ENCODE measurements at regions not wholly inside any gene's neighbourhood (a gene's known extent, or its start where the extent isn't known, plus 50 kb on each side); places are given as distances from the start of the nearest gene placed in this dataset.
"Not testable (repeated sequence)": the region's sequence is repeated elsewhere in the genome, so short reads cannot be mapped to it uniquely, and the experiment has no call there.

DNA sequence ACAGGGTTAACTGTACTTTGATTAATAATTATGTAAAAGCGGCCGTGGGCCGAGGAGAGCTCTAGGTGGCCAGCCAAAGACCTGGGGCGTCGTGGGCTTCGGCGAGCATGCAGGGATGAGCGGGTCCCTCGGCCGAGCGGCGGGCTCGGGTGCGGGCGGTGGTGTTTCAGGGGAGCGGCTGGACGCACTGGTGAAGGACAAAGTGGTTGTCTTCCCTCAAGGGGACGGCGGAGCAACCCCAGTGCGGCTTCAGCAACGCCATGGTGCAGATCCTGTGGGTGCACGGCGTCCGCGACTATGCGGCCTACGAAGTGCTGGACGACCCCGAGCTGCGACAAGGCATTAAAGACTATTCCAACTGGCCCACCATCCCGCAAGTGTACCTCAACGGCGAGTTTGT, 103.0 kb upstream of the C1GALT1C1 start:
- H3K36me3 ChIP-seq (ENCODE audit: control insufficient read depth in 4 of 4, insufficient read depth in 4 of 4, low read length in 3 of 4) = no peaks in the 10 kb centered on the region
- CTCF ChIA-PET = no interaction called here
- 90% methylated on average over 26 of the region's 33 CpGs for WGBS (ENCODE audit: insufficient coverage)
- H3K4me1 ChIP-seq (ENCODE audit: control extremely low read depth in 1 of 4, control insufficient read depth in 4 of 4, insufficient read depth in 4 of 4, low read length in 3 of 4) = peaks cover 0 to 11% (median 7%) of the 10 kb centered on the region in 4 experiments
- POLR2A ChIA-PET = no interaction called here
- DNase-seq = no peak
- no peak overlapping the region for H3K4me3 ChIP-seq (ENCODE audit: control insufficient read depth in 1 of 7, extremely low read depth in 1 of 7, insufficient read depth in 4 of 7, low read depth in 2 of 7, low read length in 6 of 7)
- H3K27ac ChIP-seq (ENCODE audit: insufficient read depth in 1 of 2, low read depth in 1 of 2, low read length in 2 of 2, poor library complexity in 1 of 2, severe bottlenecking in 2 of 2) = no peak overlapping the region
- peaks cover 0 to 2% (median 0%) of the 10 kb centered on the region in 5 experiments for H3K9me3 ChIP-seq (ENCODE audit: control extremely low read depth in 1 of 5, control insufficient read depth in 4 of 5, insufficient read depth in 2 of 5, low read depth in 1 of 5, low read length in 4 of 5)
- H3K27me3 ChIP-seq (replicated peaks in 2 of 5; ENCODE audit: control insufficient read depth in 4 of 5, insufficient read depth in 5 of 5, low read length in 4 of 5) = no peaks in the 10 kb centered on the region

DNA sequence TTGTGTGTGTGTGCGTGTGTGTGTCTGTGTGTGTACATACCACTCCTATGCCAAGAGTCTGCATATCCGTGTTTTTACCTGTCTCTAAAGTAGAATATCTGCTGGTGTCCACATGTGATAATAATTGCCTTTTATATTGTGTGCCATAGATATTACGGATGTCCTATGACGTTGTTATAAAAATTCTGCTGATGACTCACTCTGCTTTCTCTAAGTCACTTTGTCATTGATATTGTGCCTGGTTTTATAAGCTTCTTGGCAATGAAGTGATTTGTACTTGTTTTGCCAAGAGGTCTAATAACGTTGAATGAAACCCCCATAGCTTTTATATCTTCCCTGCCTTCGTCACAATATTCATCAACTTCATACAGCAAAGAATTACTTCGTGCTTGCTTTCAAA, 102.6 kb upstream of the C1GALT1C1 start:
- ChIA-PET POLR2A (no interaction called here), CTCF (no interaction called here)
- H3K9me3 ChIP-seq (ENCODE audit: control extremely low read depth in 1 of 5, control insufficient read depth in 4 of 5, insufficient read depth in 2 of 5, low read depth in 1 of 5, low read length in 4 of 5) = peaks cover 0 to 2% (median 0%) of the 10 kb centered on the region in 5 experiments
- no peaks in the 10 kb centered on the region for H3K36me3 ChIP-seq (ENCODE audit: control insufficient read depth in 4 of 4, insufficient read depth in 4 of 4, low read length in 3 of 4)
- H3K27ac ChIP-seq (ENCODE audit: insufficient read depth in 1 of 2, low read depth in 1 of 2, low read length in 2 of 2, poor library complexity in 1 of 2, severe bottlenecking in 2 of 2) = no peak overlapping the region
- peaks cover 0 to 15% (median 8%) of the 10 kb centered on the region in 4 experiments for H3K4me1 ChIP-seq (ENCODE audit: control extremely low read depth in 1 of 4, control insufficient read depth in 4 of 4, insufficient read depth in 4 of 4, low read length in 3 of 4)
- WGBS (ENCODE audit: insufficient coverage) = 80% methylated on average over 2 of the region's 7 CpGs
- no peak overlapping the region for H3K4me3 ChIP-seq (ENCODE audit: control insufficient read depth in 1 of 7, extremely low read depth in 1 of 7, insufficient read depth in 4 of 7, low read depth in 2 of 7, low read length in 6 of 7)
- no peak for DNase-seq
- H3K27me3 ChIP-seq (replicated peaks in 2 of 5; ENCODE audit: control insufficient read depth in 4 of 5, insufficient read depth in 5 of 5, low read length in 4 of 5) = no peaks in the 10 kb centered on the region

DNA sequence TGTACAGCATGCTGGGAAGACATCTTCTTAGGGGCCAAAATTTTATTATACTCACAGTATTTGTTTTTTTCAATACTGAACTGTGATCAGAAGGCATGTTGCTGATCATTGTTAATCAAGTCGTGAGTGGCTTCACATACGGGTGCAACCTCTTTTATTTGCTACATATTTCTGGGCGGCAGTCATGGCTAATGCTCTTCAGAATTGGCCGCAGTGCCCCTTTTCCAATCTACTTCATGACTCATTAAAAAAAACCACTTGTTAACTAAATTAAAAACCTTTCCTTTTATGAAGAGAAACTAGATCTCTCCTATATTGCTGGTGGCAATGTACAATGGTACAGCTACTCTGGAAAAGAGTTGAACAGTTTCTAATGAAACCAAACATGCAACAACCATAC, 101.5 kb upstream of the C1GALT1C1 start:
- H3K27ac ChIP-seq (ENCODE audit: insufficient read depth in 1 of 2, low read depth in 1 of 2, low read length in 2 of 2, poor library complexity in 1 of 2, severe bottlenecking in 2 of 2) = no peak overlapping the region
- 83% methylated on average over 4 of the region's 4 CpGs for WGBS (ENCODE audit: insufficient coverage)

DNA sequence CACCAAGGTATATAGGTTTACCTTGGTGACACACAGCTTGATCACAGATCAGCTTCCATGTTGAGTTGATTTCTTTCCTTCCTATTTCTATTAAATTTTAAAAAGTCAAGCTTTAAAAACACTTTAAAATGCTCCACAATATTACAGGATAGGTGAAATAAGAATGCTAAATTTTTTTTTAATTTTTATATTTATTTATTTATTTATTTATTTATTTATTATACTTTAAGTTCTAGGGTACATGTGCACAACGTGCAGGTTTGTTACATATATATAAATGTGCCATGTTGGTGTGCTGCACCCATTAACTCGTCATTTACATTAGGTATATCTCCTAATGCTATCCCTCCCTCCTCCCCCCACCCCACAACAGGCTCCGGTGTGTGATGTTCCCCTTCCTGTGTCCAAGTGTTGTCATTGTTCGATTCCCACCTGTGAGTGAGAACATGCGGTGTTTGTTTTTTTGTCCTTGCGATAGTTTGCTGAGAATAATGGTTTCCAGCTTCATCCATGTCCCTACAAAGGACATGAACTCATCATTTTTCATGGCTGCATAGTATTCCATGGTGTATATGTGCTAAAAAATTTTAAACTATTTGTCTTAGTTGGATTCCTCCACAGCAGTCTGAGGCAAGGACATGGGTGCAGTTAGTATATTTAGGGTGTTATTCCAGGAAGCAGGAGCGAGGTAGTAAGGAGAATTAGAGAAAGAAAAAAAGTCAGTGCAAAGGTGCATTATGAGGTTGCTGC, 99.8 kb upstream of the C1GALT1C1 start:
- H3K27ac ChIP-seq (ENCODE audit: insufficient read depth in 1 of 2, low read depth in 1 of 2, low read length in 2 of 2, poor library complexity in 1 of 2, severe bottlenecking in 2 of 2); H3K9me3 ChIP-seq (ENCODE audit: control extremely low read depth in 1 of 5, control insufficient read depth in 4 of 5, insufficient read depth in 2 of 5, low read depth in 1 of 5, low read length in 4 of 5); POLR2A ChIA-PET; H3K4me3 ChIP-seq (ENCODE audit: control insufficient read depth in 1 of 7, extremely low read depth in 1 of 7, insufficient read depth in 4 of 7, low read depth in 2 of 7, low read length in 6 of 7); H3K27me3 ChIP-seq (replicated peaks in 2 of 5; ENCODE audit: control insufficient read depth in 4 of 5, insufficient read depth in 5 of 5, low read length in 4 of 5); DNase-seq; H3K36me3 ChIP-seq (ENCODE audit: control insufficient read depth in 4 of 4, insufficient read depth in 4 of 4, low read length in 3 of 4): not testable (repeated sequence)
- WGBS (ENCODE audit: insufficient coverage) = 80% methylated on average over 1 of the region's 7 CpGs
- CTCF ChIA-PET = interaction anchor here (1.0 kb wide), 1 partner anchor 12 kb away, joined by 4 read pairs; no protein-coding TSS in a partner anchor
- peaks cover 0 to 23% (median 10%) of the 10 kb centered on the region in 4 experiments for H3K4me1 ChIP-seq (ENCODE audit: control extremely low read depth in 1 of 4, control insufficient read depth in 4 of 4, insufficient read depth in 4 of 4, low read length in 3 of 4)

More for the DNA sequence above, 101.5 kb upstream of the C1GALT1C1 start:
- no peaks in the 10 kb centered on the region for H3K27me3 ChIP-seq (replicated peaks in 2 of 5; ENCODE audit: control insufficient read depth in 4 of 5, insufficient read depth in 5 of 5, low read length in 4 of 5)
- no peak for DNase-seq
- peaks cover 0 to 22% (median 10%) of the 10 kb centered on the region in 4 experiments for H3K4me1 ChIP-seq (ENCODE audit: control extremely low read depth in 1 of 4, control insufficient read depth in 4 of 4, insufficient read depth in 4 of 4, low read length in 3 of 4)
- H3K9me3 ChIP-seq (ENCODE audit: control extremely low read depth in 1 of 5, control insufficient read depth in 4 of 5, insufficient read depth in 2 of 5, low read depth in 1 of 5, low read length in 4 of 5) = peaks cover 0 to 2% (median 0%) of the 10 kb centered on the region in 5 experiments
- no peak overlapping the region for H3K4me3 ChIP-seq (ENCODE audit: control insufficient read depth in 1 of 7, extremely low read depth in 1 of 7, insufficient read depth in 4 of 7, low read depth in 2 of 7, low read length in 6 of 7)
- ChIA-PET POLR2A (no interaction called here), CTCF (interaction anchor here (1.2 kb wide), 1 partner anchor 18 kb away, joined by 3 read pairs; no protein-coding TSS in a partner anchor)
- no peaks in the 10 kb centered on the region for H3K36me3 ChIP-seq (ENCODE audit: control insufficient read depth in 4 of 4, insufficient read depth in 4 of 4, low read length in 3 of 4)

DNA sequence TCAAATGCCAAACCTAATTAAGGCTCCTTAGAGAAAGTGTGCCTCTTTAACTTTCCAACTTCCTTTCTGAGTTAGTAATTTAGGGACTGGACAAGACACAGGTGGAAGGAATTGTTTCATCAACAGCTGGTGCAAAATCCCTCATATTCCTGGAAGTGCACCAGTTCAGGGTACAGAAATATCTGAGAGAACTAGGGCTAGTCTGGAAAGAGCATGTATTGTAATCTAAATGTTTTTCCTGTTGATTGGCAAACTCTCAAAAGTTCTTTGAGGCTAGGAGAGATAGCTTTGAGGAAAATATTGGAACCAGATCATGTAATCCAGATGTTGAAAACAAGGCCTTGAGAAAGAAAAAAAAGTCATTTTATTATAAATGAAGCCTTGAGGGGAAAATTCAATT, 98.1 kb upstream of the C1GALT1C1 start:
- CTCF ChIA-PET = no interaction called here
- no peak for DNase-seq
- POLR2A ChIA-PET = no interaction called here

DNA sequence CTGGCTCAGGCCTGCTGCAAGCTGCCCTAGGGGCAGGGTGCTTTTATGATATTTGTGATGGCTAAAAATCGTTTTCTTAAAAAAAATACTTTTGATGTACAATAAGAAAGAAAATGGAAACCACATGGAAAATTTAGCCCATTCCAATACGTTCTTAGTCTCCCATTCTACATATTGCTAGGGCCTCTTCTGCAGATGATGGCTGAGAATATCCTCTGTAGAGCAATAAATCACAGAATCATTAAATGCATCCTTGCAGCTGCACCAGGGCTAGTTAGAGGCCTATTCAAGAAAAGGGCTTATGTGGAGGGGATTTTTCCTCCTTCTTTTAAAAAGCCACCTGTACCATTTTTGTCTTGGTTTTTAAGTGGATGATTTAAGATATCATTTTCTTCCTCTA, 97.6 kb upstream of the C1GALT1C1 start:
- CTCF ChIA-PET = no interaction called here

More for the DNA sequence above, 98.1 kb upstream of the C1GALT1C1 start:
- no peak overlapping the region for H3K4me3 ChIP-seq (ENCODE audit: control insufficient read depth in 1 of 7, extremely low read depth in 1 of 7, insufficient read depth in 4 of 7, low read depth in 2 of 7, low read length in 6 of 7)
- no peaks in the 10 kb centered on the region for H3K27me3 ChIP-seq (replicated peaks in 2 of 5; ENCODE audit: control insufficient read depth in 4 of 5, insufficient read depth in 5 of 5, low read length in 4 of 5)
- peaks cover 0 to 19% (median 8%) of the 10 kb centered on the region in 4 experiments for H3K4me1 ChIP-seq (ENCODE audit: control extremely low read depth in 1 of 4, control insufficient read depth in 4 of 4, insufficient read depth in 4 of 4, low read length in 3 of 4)
- no peak overlapping the region for H3K27ac ChIP-seq (ENCODE audit: insufficient read depth in 1 of 2, low read depth in 1 of 2, low read length in 2 of 2, poor library complexity in 1 of 2, severe bottlenecking in 2 of 2)
- H3K36me3 ChIP-seq (ENCODE audit: control insufficient read depth in 4 of 4, insufficient read depth in 4 of 4, low read length in 3 of 4) = no peaks in the 10 kb centered on the region
- H3K9me3 ChIP-seq (ENCODE audit: control extremely low read depth in 1 of 5, control insufficient read depth in 4 of 5, insufficient read depth in 2 of 5, low read depth in 1 of 5, low read length in 4 of 5) = peaks cover 0 to 2% (median 0%) of the 10 kb centered on the region in 5 experiments

DNA sequence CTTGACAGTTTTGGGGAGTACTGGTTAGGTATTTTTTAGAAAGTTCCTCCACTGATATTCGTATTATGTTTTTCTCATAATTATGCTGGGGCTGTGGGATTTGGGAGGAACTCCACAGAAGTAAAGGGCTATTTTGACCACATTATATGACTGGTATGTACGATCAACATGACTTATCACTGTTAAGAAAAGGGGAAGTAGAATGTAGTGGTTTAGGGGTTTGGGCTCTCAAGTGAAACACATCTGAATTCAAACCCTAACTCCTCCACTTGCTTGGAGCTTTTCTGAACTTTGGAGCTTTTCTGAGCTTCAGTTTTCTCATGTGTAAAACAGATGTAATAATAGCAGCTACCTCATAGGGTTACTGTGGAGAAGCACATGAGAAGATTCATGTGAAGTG, 96.4 kb upstream of the C1GALT1C1 start:
- Histone ChIP-seq H3K4me1 (ENCODE audit: control extremely low read depth in 1 of 4, control insufficient read depth in 4 of 4, insufficient read depth in 4 of 4, low read length in 3 of 4) (peaks cover 0 to 19% (median 8%) of the 10 kb centered on the region in 4 experiments), H3K9me3 (ENCODE audit: control extremely low read depth in 1 of 5, control insufficient read depth in 4 of 5, insufficient read depth in 2 of 5, low read depth in 1 of 5, low read length in 4 of 5) (no peaks in the 10 kb centered on the region), H3K4me3 (ENCODE audit: control insufficient read depth in 1 of 7, extremely low read depth in 1 of 7, insufficient read depth in 4 of 7, low read depth in 2 of 7, low read length in 6 of 7) (no peak overlapping the region), H3K27ac (ENCODE audit: insufficient read depth in 1 of 2, low read depth in 1 of 2, low read length in 2 of 2, poor library complexity in 1 of 2, severe bottlenecking in 2 of 2) (no peak overlapping the region), H3K36me3 (ENCODE audit: control insufficient read depth in 4 of 4, insufficient read depth in 4 of 4, low read length in 3 of 4) (no peaks in the 10 kb centered on the region), H3K27me3 (replicated peaks in 2 of 5; ENCODE audit: control insufficient read depth in 4 of 5, insufficient read depth in 5 of 5, low read length in 4 of 5) (no peaks in the 10 kb centered on the region)
- peak; percentile 54 to 92 (median 88) for DNase-seq
- WGBS (ENCODE audit: insufficient coverage) = no CpG with 5 or more reads among the region's 2 CpGs
- ChIA-PET POLR2A (no interaction called here), CTCF (interaction anchor here (1.0 to 1.5 kb wide), 2 partner anchors 26 to 45 kb away, joined by 3 read pairs; no protein-coding TSS in a partner anchor)

More for the DNA sequence above, 97.6 kb upstream of the C1GALT1C1 start:
- Histone ChIP-seq H3K27ac (ENCODE audit: insufficient read depth in 1 of 2, low read depth in 1 of 2, low read length in 2 of 2, poor library complexity in 1 of 2, severe bottlenecking in 2 of 2) (no peak overlapping the region), H3K27me3 (replicated peaks in 2 of 5; ENCODE audit: control insufficient read depth in 4 of 5, insufficient read depth in 5 of 5, low read length in 4 of 5) (no peaks in the 10 kb centered on the region), H3K9me3 (ENCODE audit: control extremely low read depth in 1 of 5, control insufficient read depth in 4 of 5, insufficient read depth in 2 of 5, low read depth in 1 of 5, low read length in 4 of 5) (peaks cover 0 to 2% (median 0%) of the 10 kb centered on the region in 5 experiments), H3K36me3 (ENCODE audit: control insufficient read depth in 4 of 4, insufficient read depth in 4 of 4, low read length in 3 of 4) (no peaks in the 10 kb centered on the region), H3K4me1 (ENCODE audit: control extremely low read depth in 1 of 4, control insufficient read depth in 4 of 4, insufficient read depth in 4 of 4, low read length in 3 of 4) (peaks cover 0 to 19% (median 8%) of the 10 kb centered on the region in 4 experiments), H3K4me3 (ENCODE audit: control insufficient read depth in 1 of 7, extremely low read depth in 1 of 7, insufficient read depth in 4 of 7, low read depth in 2 of 7, low read length in 6 of 7) (no peak overlapping the region)
- no peak for DNase-seq
- no CpG with 5 or more reads among the region's 2 CpGs for WGBS (ENCODE audit: insufficient coverage)
- POLR2A ChIA-PET = no interaction called here
